ENCODE measurements at regions not wholly inside any gene's neighbourhood (a gene's known extent, or its start where the extent isn't known, plus 50 kb on each side); places are given as distances from the start of the nearest gene placed in this dataset.

GRCh38 chr7:89507034-89507433 lies 647.2 kb upstream of the STEAP1 start:
- ATAC-seq, result no peak
- Mint-ChIP-seq H3K27ac (no peak overlapping the region), H3K4me1 (no peaks in the 10 kb centered on the region), H3K27me3 (ENCODE audit: low read depth) (no peaks in the 10 kb centered on the region), H3K36me3 (no peaks in the 10 kb centered on the region), H3K4me3 (no peak overlapping the region), H3K9me3 (peaks cover 4% of the 10 kb centered on the region; the same call in 1 of the 2 replicates)
- CTCF ChIA-PET, result no interaction called here
- TF ChIP-seq, protein P1, sequence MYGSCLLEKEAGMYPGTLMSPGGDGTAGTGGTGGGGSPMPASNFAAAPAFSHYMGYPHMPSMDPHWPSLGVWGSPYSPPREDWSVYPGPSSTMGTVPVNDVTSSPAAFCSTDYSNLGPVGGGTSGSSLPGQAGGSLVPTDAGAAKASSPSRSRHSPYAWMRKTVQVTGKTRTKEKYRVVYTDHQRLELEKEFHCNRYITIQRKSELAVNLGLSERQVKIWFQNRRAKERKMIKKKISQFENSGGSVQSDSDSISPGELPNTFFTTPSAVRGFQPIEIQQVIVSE (CRISPR knock-in tag; IDR thresholded peaks at IDR 0.05; ENCODE audit: borderline replicate concordance), result no peak
- no peak for TF ChIP-seq NR1H2 (CRISPR knock-in tag; IDR thresholded peaks at IDR 0.05)
- TF ChIP-seq ZNF138 (CRISPR knock-in tag; conservative IDR thresholded peaks at IDR 0.05), result no peak
- no peak for TF ChIP-seq HMGA2 (CRISPR knock-in tag; IDR thresholded peaks at IDR 0.05)
- no peak for TF ChIP-seq ZNF396 (CRISPR knock-in tag; IDR thresholded peaks at IDR 0.05; ENCODE audit: borderline replicate concordance)
- no peak for TF ChIP-seq CREM (CRISPR knock-in tag; IDR thresholded peaks at IDR 0.05)
- TF ChIP-seq E2F5 (CRISPR knock-in tag; IDR thresholded peaks at IDR 0.05), result no peak
- TF ChIP-seq CREB1 (CRISPR knock-in tag; IDR thresholded peaks at IDR 0.05), result no peak
- no peak for TF ChIP-seq ZNF263 (CRISPR knock-in tag; IDR thresholded peaks at IDR 0.05; ENCODE audit: low read depth)
- TF ChIP-seq, protein P2, sequence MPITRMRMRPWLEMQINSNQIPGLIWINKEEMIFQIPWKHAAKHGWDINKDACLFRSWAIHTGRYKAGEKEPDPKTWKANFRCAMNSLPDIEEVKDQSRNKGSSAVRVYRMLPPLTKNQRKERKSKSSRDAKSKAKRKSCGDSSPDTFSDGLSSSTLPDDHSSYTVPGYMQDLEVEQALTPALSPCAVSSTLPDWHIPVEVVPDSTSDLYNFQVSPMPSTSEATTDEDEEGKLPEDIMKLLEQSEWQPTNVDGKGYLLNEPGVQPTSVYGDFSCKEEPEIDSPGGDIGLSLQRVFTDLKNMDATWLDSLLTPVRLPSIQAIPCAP (CRISPR knock-in tag; IDR thresholded peaks at IDR 0.05), result no peak
- TF ChIP-seq, protein P3, sequence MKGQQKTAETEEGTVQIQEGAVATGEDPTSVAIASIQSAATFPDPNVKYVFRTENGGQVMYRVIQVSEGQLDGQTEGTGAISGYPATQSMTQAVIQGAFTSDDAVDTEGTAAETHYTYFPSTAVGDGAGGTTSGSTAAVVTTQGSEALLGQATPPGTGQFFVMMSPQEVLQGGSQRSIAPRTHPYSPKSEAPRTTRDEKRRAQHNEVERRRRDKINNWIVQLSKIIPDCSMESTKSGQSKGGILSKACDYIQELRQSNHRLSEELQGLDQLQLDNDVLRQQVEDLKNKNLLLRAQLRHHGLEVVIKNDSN (CRISPR knock-in tag; IDR thresholded peaks at IDR 0.05), result no peak
- DNase-seq (ENCODE audit: low spot score), result no peak
- POLR2A ChIA-PET, result no interaction called here

GRCh38 chr7:89511900-89512299 lies 642.4 kb upstream of the STEAP1 start:
- no peaks in the 10 kb centered on the region for H3K27me3 Mint-ChIP-seq (ENCODE audit: low read depth)
- H3K4me1 Mint-ChIP-seq, result no peaks in the 10 kb centered on the region
- no peaks in the 10 kb centered on the region for H3K36me3 Mint-ChIP-seq
- ChIA-PET CTCF (no interaction called here), POLR2A (no interaction called here)
- ATAC-seq (no peak), DNase-seq (ENCODE audit: low spot score) (no peak)
- TF ChIP-seq RORB (CRISPR knock-in tag; IDR thresholded peaks at IDR 0.05) (no peak), ZBTB21 (CRISPR knock-in tag; IDR thresholded peaks at IDR 0.05; ENCODE audit: borderline replicate concordance) (no peak), CREB1 (CRISPR knock-in tag; IDR thresholded peaks at IDR 0.05) (no peak), ELF4 (CRISPR knock-in tag; IDR thresholded peaks at IDR 0.05; ENCODE audit: low read depth) (no peak)
- TF ChIP-seq, protein P4, sequence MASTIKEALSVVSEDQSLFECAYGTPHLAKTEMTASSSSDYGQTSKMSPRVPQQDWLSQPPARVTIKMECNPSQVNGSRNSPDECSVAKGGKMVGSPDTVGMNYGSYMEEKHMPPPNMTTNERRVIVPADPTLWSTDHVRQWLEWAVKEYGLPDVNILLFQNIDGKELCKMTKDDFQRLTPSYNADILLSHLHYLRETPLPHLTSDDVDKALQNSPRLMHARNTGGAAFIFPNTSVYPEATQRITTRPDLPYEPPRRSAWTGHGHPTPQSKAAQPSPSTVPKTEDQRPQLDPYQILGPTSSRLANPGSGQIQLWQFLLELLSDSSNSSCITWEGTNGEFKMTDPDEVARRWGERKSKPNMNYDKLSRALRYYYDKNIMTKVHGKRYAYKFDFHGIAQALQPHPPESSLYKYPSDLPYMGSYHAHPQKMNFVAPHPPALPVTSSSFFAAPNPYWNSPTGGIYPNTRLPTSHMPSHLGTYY (CRISPR knock-in tag; IDR thresholded peaks at IDR 0.05), result no peak
- TF ChIP-seq, protein P5, sequence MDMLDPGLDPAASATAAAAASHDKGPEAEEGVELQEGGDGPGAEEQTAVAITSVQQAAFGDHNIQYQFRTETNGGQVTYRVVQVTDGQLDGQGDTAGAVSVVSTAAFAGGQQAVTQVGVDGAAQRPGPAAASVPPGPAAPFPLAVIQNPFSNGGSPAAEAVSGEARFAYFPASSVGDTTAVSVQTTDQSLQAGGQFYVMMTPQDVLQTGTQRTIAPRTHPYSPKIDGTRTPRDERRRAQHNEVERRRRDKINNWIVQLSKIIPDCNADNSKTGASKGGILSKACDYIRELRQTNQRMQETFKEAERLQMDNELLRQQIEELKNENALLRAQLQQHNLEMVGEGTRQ (CRISPR knock-in tag; IDR thresholded peaks at IDR 0.05), result no peak
- TF ChIP-seq, protein P6, sequence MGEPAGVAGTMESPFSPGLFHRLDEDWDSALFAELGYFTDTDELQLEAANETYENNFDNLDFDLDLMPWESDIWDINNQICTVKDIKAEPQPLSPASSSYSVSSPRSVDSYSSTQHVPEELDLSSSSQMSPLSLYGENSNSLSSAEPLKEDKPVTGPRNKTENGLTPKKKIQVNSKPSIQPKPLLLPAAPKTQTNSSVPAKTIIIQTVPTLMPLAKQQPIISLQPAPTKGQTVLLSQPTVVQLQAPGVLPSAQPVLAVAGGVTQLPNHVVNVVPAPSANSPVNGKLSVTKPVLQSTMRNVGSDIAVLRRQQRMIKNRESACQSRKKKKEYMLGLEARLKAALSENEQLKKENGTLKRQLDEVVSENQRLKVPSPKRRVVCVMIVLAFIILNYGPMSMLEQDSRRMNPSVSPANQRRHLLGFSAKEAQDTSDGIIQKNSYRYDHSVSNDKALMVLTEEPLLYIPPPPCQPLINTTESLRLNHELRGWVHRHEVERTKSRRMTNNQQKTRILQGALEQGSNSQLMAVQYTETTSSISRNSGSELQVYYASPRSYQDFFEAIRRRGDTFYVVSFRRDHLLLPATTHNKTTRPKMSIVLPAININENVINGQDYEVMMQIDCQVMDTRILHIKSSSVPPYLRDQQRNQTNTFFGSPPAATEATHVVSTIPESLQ (CRISPR knock-in tag; IDR thresholded peaks at IDR 0.05), result no peak
- TF ChIP-seq, protein P7, sequence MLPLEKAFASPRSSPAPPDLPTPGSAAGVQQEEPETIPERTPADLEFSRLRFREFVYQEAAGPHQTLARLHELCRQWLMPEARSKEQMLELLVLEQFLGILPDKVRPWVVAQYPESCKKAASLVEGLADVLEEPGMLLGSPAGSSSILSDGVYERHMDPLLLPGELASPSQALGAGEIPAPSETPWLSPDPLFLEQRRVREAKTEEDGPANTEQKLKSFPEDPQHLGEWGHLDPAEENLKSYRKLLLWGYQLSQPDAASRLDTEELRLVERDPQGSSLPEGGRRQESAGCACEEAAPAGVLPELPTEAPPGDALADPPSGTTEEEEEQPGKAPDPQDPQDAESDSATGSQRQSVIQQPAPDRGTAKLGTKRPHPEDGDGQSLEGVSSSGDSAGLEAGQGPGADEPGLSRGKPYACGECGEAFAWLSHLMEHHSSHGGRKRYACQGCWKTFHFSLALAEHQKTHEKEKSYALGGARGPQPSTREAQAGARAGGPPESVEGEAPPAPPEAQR (CRISPR knock-in tag; IDR thresholded peaks at IDR 0.05), result no peak
- H3K9me3 Mint-ChIP-seq, result no peaks in the 10 kb centered on the region
- H3K27ac Mint-ChIP-seq, result no peak overlapping the region
- no peak overlapping the region for H3K4me3 Mint-ChIP-seq

Data from WTC11 (cell line).